ENCODE measurements at regions not wholly inside any gene's neighbourhood (a gene's known extent, or its start where the extent isn't known, plus 50 kb on each side); places are given as distances from the start of the nearest gene placed in this dataset.

- Histone ChIP-seq H3K4me1 (no peaks in the 10 kb centered on the region), H3K36me3 (no peaks in the 10 kb centered on the region), H3K27ac (no peak overlapping the region), H3K4me3 (no peak overlapping the region), H3K27me3 (no peaks in the 10 kb centered on the region), H3K9me3 (no peaks in the 10 kb centered on the region)
- TF ChIP-seq, protein P1, sequence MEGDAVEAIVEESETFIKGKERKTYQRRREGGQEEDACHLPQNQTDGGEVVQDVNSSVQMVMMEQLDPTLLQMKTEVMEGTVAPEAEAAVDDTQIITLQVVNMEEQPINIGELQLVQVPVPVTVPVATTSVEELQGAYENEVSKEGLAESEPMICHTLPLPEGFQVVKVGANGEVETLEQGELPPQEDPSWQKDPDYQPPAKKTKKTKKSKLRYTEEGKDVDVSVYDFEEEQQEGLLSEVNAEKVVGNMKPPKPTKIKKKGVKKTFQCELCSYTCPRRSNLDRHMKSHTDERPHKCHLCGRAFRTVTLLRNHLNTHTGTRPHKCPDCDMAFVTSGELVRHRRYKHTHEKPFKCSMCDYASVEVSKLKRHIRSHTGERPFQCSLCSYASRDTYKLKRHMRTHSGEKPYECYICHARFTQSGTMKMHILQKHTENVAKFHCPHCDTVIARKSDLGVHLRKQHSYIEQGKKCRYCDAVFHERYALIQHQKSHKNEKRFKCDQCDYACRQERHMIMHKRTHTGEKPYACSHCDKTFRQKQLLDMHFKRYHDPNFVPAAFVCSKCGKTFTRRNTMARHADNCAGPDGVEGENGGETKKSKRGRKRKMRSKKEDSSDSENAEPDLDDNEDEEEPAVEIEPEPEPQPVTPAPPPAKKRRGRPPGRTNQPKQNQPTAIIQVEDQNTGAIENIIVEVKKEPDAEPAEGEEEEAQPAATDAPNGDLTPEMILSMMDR (IDR thresholded peaks at IDR 0.05), result no peak
- TF ChIP-seq POLR2A (IDR thresholded peaks at IDR 0.05) (no peak), EP300 (IDR thresholded peaks at IDR 0.05) (no peak), POLR2AphosphoS5 (IDR thresholded peaks at IDR 0.05) (no peak)
- 96% methylated on average over 5 of the region's 10 CpGs for WGBS
- DNase-seq (ENCODE audit: low spot score in 2 of 2), result peak in 1 of 2 donors; percentile 65
These were observed 319.4 kb downstream of the TMEM121 start for GRCh38 chr14:105845725-105846309.

GRCh38 chr14:105846312-105846711, 319.9 kb downstream of the TMEM121 start:
- H3K4me1 ChIP-seq, result no peaks in the 10 kb centered on the region
- no peaks in the 10 kb centered on the region for H3K27me3 ChIP-seq
- no peaks in the 10 kb centered on the region for H3K36me3 ChIP-seq
- 91% methylated on average over 5 of the region's 5 CpGs for WGBS
- TF ChIP-seq EP300 (IDR thresholded peaks at IDR 0.05) (no peak), POLR2A (IDR thresholded peaks at IDR 0.05) (no peak), POLR2AphosphoS5 (IDR thresholded peaks at IDR 0.05) (no peak)
- TF ChIP-seq, protein P1 (IDR thresholded peaks at IDR 0.05), result no peak
- no peak overlapping the region for H3K27ac ChIP-seq
- no peaks in the 10 kb centered on the region for H3K9me3 ChIP-seq
- no peak overlapping the region for H3K4me3 ChIP-seq
- DNase-seq (ENCODE audit: low spot score in 2 of 2), result no peak

- WGBS, result 88% methylated on average over 13 of the region's 14 CpGs
- TF ChIP-seq, protein P1 (IDR thresholded peaks at IDR 0.05), result no peak
- TF ChIP-seq POLR2AphosphoS5 (IDR thresholded peaks at IDR 0.05) (no peak), EP300 (IDR thresholded peaks at IDR 0.05) (no peak), POLR2A (IDR thresholded peaks at IDR 0.05) (no peak)
- DNase-seq (ENCODE audit: low spot score in 2 of 2), result peak in 1 of 2 donors; percentile 46
These were observed 321.0 kb downstream of the TMEM121 start for GRCh38 chr14:105847400-105847799.

GRCh38 chr14:105848570-105848969, 322.2 kb downstream of the TMEM121 start:
- no peak for DNase-seq (ENCODE audit: low spot score in 2 of 2)
- WGBS, result 73% methylated on average over 2 of the region's 2 CpGs
- H3K27me3 ChIP-seq, result no peaks in the 10 kb centered on the region
- no peak overlapping the region for H3K4me3 ChIP-seq
- H3K27ac ChIP-seq, result no peak overlapping the region
- H3K9me3 ChIP-seq, result no peaks in the 10 kb centered on the region
- no peaks in the 10 kb centered on the region for H3K36me3 ChIP-seq
- TF ChIP-seq POLR2AphosphoS5 (IDR thresholded peaks at IDR 0.05) (no peak), POLR2A (IDR thresholded peaks at IDR 0.05) (no peak), EP300 (IDR thresholded peaks at IDR 0.05) (no peak)
- TF ChIP-seq, protein P1 (IDR thresholded peaks at IDR 0.05), result no peak
- H3K4me1 ChIP-seq, result no peaks in the 10 kb centered on the region

More at GRCh38 chr14:105847400-105847799, 321.0 kb downstream of the TMEM121 start:
- H3K4me3 ChIP-seq, result no peak overlapping the region
- H3K27me3 ChIP-seq, result no peaks in the 10 kb centered on the region
- no peaks in the 10 kb centered on the region for H3K36me3 ChIP-seq
- H3K4me1 ChIP-seq, result no peaks in the 10 kb centered on the region
- H3K27ac ChIP-seq, result no peak overlapping the region
- H3K9me3 ChIP-seq, result no peaks in the 10 kb centered on the region

- no peak for TF ChIP-seq POLR2A (IDR thresholded peaks at IDR 0.05)
- no peak for TF ChIP-seq POLR2AphosphoS5 (IDR thresholded peaks at IDR 0.05)
- TF ChIP-seq, protein P1 (IDR thresholded peaks at IDR 0.05), result no peak
- TF ChIP-seq EP300 (IDR thresholded peaks at IDR 0.05), result no peak
- peak in 1 of 2 donors; percentile 34 for DNase-seq (ENCODE audit: low spot score in 2 of 2)
- H3K9me3 ChIP-seq, result no peaks in the 10 kb centered on the region
- H3K36me3 ChIP-seq, result no peaks in the 10 kb centered on the region
- no peak overlapping the region for H3K4me3 ChIP-seq
- 100% methylated on average over 2 of the region's 11 CpGs for WGBS
- no peaks in the 10 kb centered on the region for H3K27me3 ChIP-seq
- H3K27ac ChIP-seq, result no peak overlapping the region
- H3K4me1 ChIP-seq, result no peaks in the 10 kb centered on the region
These were observed 323.7 kb downstream of the TMEM121 start for GRCh38 chr14:105849933-105850626.
